Natural killer cell (primary cell): ENCODE measurements at regions not wholly inside any gene's neighbourhood (a gene's known extent, or its start where the extent isn't known, plus 50 kb on each side); places are given as distances from the start of the nearest gene placed in this dataset.

Source experiments
- ATAC-seq, 3 donors: fragments of 150-1000 bp in 2 of 3; fragments of 200-7000 bp in 1 of 3; cut with Tn5 transposase; 1 replicate in 1 of 3; 2 replicates in 2 of 3; pipeline ENCODE4 v1.10.0; 2021; ENCODE audit warnings: mild to moderate bottlenecking in 2 of 3, moderate library complexity in 2 of 3
- DNase-seq, 2 donors: peaks; one replicate each; pipeline versions ENCODE4 v3.0.0 to v3.0.0-alpha.2; 2013 to 2021; ENCODE audit warnings: mixed read lengths in 1 of 2
- H3K27ac ChIP-seq: one replicate; pipeline ENCODE4 v1.5.1; 2013; ENCODE audit warnings: mild to moderate bottlenecking, low read length
- H3K27me3 ChIP-seq: one replicate; pipeline ENCODE4 v1.6.1; 2013; ENCODE audit warnings: low read length; ENCODE audit not compliant: control insufficient read depth, insufficient read depth
- H3K36me3 ChIP-seq: one replicate; pipeline ENCODE4 v1.6.1; 2013; ENCODE audit warnings: low read length; ENCODE audit not compliant: control insufficient read depth, insufficient read depth
- H3K4me1 ChIP-seq: one replicate; pipeline ENCODE4 v1.6.1; 2013; ENCODE audit warnings: low read length; ENCODE audit not compliant: control insufficient read depth, insufficient read depth
- H3K4me3 ChIP-seq: one replicate; pipeline ENCODE4 v1.5.1; 2013; ENCODE audit warnings: low read length
- H3K9me3 ChIP-seq: one replicate; pipeline ENCODE4 v1.6.1; 2013; ENCODE audit warnings: low read length; ENCODE audit not compliant: control insufficient read depth, insufficient read depth
- H3K27ac Mint-ChIP-seq, 2 donors: one replicate each; pipeline ENCODE4 v1.8.0; 2022; ENCODE audit warnings: mild to moderate bottlenecking in 2 of 2, mixed read lengths in 2 of 2, moderate library complexity in 1 of 2
- H3K27me3 Mint-ChIP-seq, 2 donors: one replicate each; pipeline ENCODE4 v1.8.0; 2022; ENCODE audit warnings: low read depth in 2 of 2, mixed read lengths in 2 of 2
- H3K36me3 Mint-ChIP-seq: one replicate; pipeline ENCODE4 v1.8.0; 2022; ENCODE audit warnings: mixed read lengths
- H3K4me1 Mint-ChIP-seq, 2 donors: one replicate each; pipeline ENCODE4 v1.8.0; 2022; ENCODE audit warnings: mixed read lengths in 2 of 2
- H3K4me3 Mint-ChIP-seq: one replicate; pipeline ENCODE4 v1.8.0; 2022; ENCODE audit warnings: mild to moderate bottlenecking, moderate library complexity, mixed read lengths
- H3K9me3 Mint-ChIP-seq, 2 donors: one replicate each; pipeline ENCODE4 v1.8.0; 2022; ENCODE audit warnings: mixed read lengths in 2 of 2
- WGBS: methylation state at CpG from one replicate; pipeline ENCODE4 v1.1.7; 2013; ENCODE audit warnings: missing lambda C conversion rate; ENCODE audit not compliant: insufficient coverage; 5-methylcytosine and 5-hydroxymethylcytosine counted together
- intact Hi-C: fragments of 100-400 bp; cut with micrococcal nuclease; formaldehyde crosslinking; loops from one replicate; pipeline ENCODE4 v1.14.2; 2022
- TF ChIP-seq, protein P1 (sequence below): fragments of 200-600 bp; IDR thresholded peaks from one replicate; pipeline ENCODE4 v1.8.0; 2022; ENCODE audit warnings: antibody characterized with exemption

DNA sequence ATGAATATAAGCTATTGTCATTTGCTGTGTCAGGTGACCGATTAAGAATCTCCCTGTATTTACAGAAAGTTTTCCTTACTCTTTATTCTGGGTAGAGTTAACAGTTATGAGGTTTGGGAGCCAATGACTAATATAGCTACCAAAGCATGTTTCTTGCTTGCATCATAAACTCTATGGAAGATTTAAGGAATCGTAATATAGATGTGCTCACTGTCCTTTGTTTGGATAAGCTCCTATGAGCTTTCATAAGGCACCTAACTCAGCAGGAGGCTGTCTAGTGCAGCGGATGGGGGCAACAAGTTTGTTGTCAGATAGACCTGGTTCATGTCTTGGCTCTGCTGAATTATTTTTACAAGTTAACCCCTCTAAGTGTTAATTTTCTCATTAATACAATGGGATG, 75.0 kb upstream of the PAQR3 start:
- Mint-ChIP-seq H3K36me3 (peaks cover 8% of the 10 kb centered on the region), H3K27ac (no peak overlapping the region), H3K9me3 (peaks cover 3 to 6% of the 10 kb centered on the region in 2 donors), H3K4me3 (no peak overlapping the region), H3K27me3 (peaks cover 0 to 6% of the 10 kb centered on the region in 2 donors), H3K4me1 (no peaks in the 10 kb centered on the region)
- Histone ChIP-seq H3K4me3 (no peak overlapping the region), H3K36me3 (no peaks in the 10 kb centered on the region), H3K4me1 (no peaks in the 10 kb centered on the region), H3K27ac (no peak overlapping the region), H3K27me3 (no peaks in the 10 kb centered on the region), H3K9me3 (no peaks in the 10 kb centered on the region)
- TF ChIP-seq, protein P1, sequence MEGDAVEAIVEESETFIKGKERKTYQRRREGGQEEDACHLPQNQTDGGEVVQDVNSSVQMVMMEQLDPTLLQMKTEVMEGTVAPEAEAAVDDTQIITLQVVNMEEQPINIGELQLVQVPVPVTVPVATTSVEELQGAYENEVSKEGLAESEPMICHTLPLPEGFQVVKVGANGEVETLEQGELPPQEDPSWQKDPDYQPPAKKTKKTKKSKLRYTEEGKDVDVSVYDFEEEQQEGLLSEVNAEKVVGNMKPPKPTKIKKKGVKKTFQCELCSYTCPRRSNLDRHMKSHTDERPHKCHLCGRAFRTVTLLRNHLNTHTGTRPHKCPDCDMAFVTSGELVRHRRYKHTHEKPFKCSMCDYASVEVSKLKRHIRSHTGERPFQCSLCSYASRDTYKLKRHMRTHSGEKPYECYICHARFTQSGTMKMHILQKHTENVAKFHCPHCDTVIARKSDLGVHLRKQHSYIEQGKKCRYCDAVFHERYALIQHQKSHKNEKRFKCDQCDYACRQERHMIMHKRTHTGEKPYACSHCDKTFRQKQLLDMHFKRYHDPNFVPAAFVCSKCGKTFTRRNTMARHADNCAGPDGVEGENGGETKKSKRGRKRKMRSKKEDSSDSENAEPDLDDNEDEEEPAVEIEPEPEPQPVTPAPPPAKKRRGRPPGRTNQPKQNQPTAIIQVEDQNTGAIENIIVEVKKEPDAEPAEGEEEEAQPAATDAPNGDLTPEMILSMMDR: no peak
- intact Hi-C loops: no loop called here
- DNase-seq (no peak), ATAC-seq (no peak)
- WGBS: 97% methylated on average over 2 of the region's 3 CpGs

DNA sequence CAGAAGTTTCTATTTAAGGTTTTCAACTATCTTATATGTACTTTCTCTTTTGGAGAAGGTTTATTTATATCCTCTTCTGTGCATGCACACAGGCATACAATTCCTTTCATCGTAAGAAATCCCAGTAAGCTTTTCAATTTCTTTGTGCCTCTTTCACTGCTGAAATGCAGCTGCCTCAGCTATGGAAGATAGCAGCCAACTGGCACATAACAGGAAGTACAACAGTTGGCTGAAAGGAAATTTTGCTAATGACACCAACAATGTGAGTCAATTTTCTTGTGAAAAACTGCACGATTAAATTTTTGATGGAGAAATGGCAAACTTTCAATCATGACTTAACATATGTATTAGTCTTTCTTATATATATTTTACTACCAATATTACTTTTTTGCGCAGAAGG, 74.5 kb upstream of the PAQR3 start:
- Mint-ChIP-seq H3K4me1 (no peaks in the 10 kb centered on the region), H3K9me3 (peaks cover 2 to 3% of the 10 kb centered on the region in 2 donors), H3K27ac (no peak overlapping the region), H3K27me3 (peaks cover 0 to 6% of the 10 kb centered on the region in 2 donors), H3K36me3 (peaks cover 8% of the 10 kb centered on the region), H3K4me3 (no peak overlapping the region)
- no peaks in the 10 kb centered on the region for H3K36me3 ChIP-seq
- DNase-seq (no peak), ATAC-seq (no peak)
- WGBS: 29% methylated on average over 1 of the region's 3 CpGs
- no peak overlapping the region for H3K4me3 ChIP-seq
- no peaks in the 10 kb centered on the region for H3K4me1 ChIP-seq
- intact Hi-C loops: no loop called here
- H3K27me3 ChIP-seq: no peaks in the 10 kb centered on the region
- H3K27ac ChIP-seq: no peak overlapping the region
- no peaks in the 10 kb centered on the region for H3K9me3 ChIP-seq
- TF ChIP-seq, protein P1: no peak

DNA sequence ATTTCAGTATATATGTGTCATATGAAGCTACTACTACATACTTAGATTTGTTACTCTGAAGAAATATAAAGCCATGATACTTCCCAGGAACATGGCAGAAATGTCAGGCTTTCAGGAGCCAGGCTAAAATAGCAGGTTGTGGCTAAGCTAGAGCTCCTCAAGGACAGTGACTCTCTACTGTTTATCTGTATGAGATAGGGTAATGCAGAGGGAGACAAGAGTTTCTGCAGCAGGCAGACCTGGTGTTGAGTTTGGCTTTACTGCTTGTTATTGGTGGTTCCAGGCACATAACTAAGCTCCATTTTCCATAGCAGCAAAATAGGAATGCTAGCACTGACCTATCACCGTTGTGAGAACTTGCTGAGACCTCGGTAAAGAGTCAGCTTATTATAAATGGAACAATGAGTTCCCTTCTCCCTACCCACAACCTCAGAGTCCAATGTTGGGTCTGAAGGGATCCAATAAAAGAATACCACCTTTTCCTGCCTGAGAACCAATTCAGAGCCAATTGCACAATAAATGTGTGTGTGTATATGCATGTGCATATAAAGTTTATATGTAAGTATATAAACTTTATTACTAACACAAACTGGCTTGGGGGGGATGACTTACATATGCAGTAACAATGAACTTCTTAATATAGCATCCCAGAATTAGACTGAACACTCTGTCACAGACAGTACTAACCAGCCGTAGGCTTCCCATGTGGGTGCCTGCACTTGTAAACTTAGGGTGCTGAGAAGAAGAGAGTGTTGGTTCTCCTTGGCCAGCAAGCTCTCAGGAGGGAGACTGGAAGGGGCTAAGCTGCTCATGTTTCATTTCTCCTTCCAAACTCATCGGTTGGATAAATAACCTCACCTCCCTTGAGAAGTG, 51.9 kb upstream of the PAQR3 start:
- Mint-ChIP-seq H3K27ac (no peak overlapping the region), H3K4me3 (no peak overlapping the region), H3K36me3 (no peaks in the 10 kb centered on the region), H3K9me3 (peaks cover 0 to 2% of the 10 kb centered on the region in 2 donors), H3K27me3 (peaks cover 0 to 3% of the 10 kb centered on the region in 2 donors), H3K4me1 (no peaks in the 10 kb centered on the region)
- intact Hi-C loops: no loop called here
- DNase-seq (no peak), ATAC-seq (no peak)
- TF ChIP-seq, protein P1: no peak
- H3K27me3 ChIP-seq: no peaks in the 10 kb centered on the region
- no peaks in the 10 kb centered on the region for H3K9me3 ChIP-seq
- no peaks in the 10 kb centered on the region for H3K4me1 ChIP-seq
- no peaks in the 10 kb centered on the region for H3K36me3 ChIP-seq
- H3K27ac ChIP-seq: no peak overlapping the region
- no peak overlapping the region for H3K4me3 ChIP-seq
- 100% methylated on average over 2 of the region's 4 CpGs for WGBS
